ENCODE measurements at regions not wholly inside any gene's neighbourhood (a gene's known extent, or its start where the extent isn't known, plus 50 kb on each side); places are given as distances from the start of the nearest gene placed in this dataset.
A peak's percentile ranks its signal among the peaks of the same experiment; 100 is the strongest.

DNA sequence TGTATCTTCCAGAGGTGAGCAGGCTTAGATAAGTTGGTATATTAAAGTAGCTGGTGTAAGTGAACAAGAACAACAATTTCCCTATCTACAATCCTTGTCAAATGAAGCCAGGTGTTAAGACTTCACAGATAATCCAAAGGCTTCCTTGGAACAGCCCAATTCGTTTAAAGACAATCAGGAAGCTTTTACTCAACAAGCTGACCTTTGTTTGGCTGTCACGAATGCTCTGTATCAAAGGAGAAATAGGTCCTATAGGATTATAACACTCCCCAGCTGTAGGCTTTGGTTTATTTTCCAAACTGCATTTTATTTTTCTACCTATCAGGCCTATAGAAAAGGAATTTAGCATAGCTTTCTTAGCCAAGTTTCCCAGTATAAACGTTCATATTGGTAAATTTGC is 766.5 kb upstream of the GOT2 start:
- no peak for DNase-seq (ENCODE audit: low read depth)
- H3K4me3 ChIP-seq (ENCODE audit: low read length) = no peak overlapping the region
- TF ChIP-seq, protein P1, sequence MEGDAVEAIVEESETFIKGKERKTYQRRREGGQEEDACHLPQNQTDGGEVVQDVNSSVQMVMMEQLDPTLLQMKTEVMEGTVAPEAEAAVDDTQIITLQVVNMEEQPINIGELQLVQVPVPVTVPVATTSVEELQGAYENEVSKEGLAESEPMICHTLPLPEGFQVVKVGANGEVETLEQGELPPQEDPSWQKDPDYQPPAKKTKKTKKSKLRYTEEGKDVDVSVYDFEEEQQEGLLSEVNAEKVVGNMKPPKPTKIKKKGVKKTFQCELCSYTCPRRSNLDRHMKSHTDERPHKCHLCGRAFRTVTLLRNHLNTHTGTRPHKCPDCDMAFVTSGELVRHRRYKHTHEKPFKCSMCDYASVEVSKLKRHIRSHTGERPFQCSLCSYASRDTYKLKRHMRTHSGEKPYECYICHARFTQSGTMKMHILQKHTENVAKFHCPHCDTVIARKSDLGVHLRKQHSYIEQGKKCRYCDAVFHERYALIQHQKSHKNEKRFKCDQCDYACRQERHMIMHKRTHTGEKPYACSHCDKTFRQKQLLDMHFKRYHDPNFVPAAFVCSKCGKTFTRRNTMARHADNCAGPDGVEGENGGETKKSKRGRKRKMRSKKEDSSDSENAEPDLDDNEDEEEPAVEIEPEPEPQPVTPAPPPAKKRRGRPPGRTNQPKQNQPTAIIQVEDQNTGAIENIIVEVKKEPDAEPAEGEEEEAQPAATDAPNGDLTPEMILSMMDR (conservative IDR thresholded peaks at IDR 0.05; ENCODE audit: low read length) = no peak

DNA sequence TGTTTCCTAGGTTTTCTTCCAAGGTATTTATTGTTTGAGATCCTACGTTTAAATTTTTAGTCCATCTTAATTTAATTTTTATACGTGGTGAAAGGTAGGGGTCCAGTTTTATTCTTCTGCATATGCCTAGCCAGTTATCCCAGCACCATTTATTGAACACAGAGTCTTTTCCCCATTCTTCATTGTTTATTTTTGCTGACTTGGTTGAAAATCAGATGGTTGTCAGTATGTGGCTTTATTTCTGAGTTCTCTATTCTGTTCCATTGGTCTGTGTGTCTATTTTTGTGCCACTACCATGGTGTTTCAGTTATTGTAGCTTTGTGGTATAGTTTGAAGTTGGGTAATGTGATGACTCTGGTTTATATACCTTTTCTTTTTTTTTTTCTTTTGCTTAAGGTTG is 753.0 kb upstream of the GOT2 start:
- TF ChIP-seq, protein P1 (conservative IDR thresholded peaks at IDR 0.05; ENCODE audit: low read length) = no peak
- DNase-seq (ENCODE audit: low read depth) = no peak
- H3K4me3 ChIP-seq (ENCODE audit: low read length) = no peak overlapping the region

DNA sequence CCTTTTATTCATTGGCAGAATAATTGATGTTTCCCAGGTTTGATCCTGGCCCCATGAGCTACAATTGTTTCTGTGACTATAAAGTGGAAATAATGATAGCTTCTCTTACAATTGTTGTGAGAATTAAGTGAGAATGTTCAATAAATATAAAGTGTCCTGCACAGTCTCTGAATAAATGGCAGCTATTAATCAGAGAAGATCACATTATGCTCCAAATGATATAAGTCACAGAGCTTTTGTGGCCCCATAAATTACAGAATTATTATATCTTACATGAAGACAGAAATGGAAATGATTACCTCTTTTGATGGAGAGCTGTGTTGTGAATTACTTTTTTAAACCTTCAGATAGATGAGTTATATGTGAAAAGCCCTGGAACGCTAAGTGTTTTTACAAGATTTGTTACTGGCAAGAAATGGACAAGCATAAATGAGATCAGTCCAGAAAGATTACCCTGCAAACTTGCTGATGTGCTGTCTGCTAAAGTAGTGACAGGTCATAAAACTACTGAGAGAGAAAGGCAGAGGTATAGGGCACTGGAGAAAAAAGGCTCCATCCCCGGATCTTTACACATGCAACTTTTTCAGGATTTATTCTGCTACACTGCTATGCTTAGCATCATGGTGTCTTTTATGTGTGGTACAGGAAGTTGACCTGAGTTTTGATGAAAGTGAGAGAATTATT is 750.9 kb upstream of the GOT2 start:
- H3K4me3 ChIP-seq (ENCODE audit: low read length) = no peak overlapping the region
- no peak for DNase-seq (ENCODE audit: low read depth)
- TF ChIP-seq, protein P1 (conservative IDR thresholded peaks at IDR 0.05; ENCODE audit: low read length) = no peak

DNA sequence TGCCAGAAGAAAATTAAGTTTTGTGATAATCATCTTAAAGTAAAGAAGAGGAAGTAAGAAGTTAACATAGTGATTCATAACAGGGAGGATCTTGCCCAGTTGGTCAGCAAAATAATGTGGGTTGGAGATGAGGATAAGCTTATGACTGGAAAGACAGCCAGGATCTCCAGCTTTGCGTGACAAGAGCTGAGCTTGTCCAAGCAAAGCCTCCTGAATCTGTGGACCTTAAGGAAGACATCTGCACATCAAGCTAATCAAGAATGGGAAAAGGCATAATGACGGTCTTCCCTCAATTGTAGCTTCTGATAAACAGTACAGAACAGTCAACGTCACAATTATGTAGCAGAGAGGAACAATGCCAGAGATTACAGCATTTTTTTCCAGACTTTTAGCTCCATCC is 744.7 kb upstream of the GOT2 start:
- TF ChIP-seq, protein P1 (conservative IDR thresholded peaks at IDR 0.05; ENCODE audit: low read length) = no peak
- H3K4me3 ChIP-seq (ENCODE audit: low read length) = no peak overlapping the region
- DNase-seq (ENCODE audit: low read depth) = peak; percentile 55

DNA sequence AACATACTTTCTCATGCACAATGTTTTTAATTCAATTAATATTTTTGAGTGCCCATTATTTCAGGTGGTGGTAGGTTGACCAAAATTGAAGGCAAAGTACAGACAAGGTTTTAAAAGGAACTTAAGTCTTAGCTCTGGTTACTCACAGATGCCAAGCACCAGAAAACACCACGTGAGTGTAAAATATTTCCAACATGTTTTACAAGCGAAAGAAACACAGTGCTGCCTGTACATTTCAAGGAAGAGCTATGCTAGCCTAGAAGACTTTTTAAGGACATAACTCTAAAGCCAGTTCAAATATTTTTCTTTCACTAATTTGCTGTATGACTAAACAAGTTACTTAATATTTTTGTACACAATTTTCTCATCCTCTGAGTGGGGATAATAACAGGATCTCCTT is 736.4 kb upstream of the GOT2 start:
- TF ChIP-seq, protein P1 (conservative IDR thresholded peaks at IDR 0.05; ENCODE audit: low read length) = no peak
- peak; percentile 6 for DNase-seq (ENCODE audit: low read depth)
- H3K4me3 ChIP-seq (ENCODE audit: low read length) = no peak overlapping the region

DNA sequence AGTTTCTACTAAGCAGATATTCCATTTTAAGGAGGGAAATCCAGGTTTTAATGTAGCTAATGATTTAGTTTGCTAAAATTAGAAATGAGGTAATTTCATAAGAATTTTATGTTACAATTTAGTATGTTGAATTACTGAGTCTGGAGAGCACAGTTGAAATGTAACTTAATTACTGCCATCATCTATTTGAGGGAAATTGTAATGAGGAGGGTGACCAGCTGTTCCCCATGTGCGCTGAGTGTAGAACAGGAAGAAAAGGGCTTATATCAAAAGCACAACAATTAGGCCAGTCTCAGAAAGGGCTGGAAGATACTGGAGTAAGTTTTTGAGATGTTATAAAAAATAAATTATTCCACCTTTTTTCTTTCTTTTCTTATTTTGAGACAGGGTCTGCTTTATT is 735.1 kb upstream of the GOT2 start:
- DNase-seq (ENCODE audit: low read depth) = peak; percentile 27
- H3K4me3 ChIP-seq (ENCODE audit: low read length) = no peak overlapping the region
- TF ChIP-seq, protein P1 (conservative IDR thresholded peaks at IDR 0.05; ENCODE audit: low read length) = no peak

DNA sequence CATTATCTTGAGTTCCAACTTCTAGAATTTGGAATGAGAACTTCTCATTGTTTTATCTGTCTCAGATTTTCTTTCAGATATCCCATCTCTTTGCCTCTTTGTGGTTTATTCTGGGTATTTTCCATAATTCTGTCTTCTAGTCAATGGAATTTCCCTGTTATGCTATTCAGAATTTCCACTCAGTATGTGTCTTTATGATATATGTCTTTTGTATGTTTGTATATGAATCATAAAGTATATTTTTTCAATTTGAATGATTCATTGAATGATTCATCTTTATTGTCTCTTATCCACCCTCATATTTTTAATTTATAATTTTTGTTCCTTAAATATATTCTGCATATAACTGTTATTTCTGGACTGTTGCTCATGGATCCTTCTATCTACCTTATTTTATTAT is 729.7 kb upstream of the GOT2 start:
- no peak overlapping the region for H3K4me3 ChIP-seq (ENCODE audit: low read length)
- no peak for DNase-seq (ENCODE audit: low read depth)
- TF ChIP-seq, protein P1 (conservative IDR thresholded peaks at IDR 0.05; ENCODE audit: low read length) = no peak

Data from AG10803 (cell line).